A549 (cell line): ENCODE measurements at regions not wholly inside any gene's neighbourhood (a gene's known extent, or its start where the extent isn't known, plus 50 kb on each side); places are given as distances from the start of the nearest gene placed in this dataset.

Experiments used
- ATAC-seq, 2 experiments: fragments of 200-7000 bp in 1 of 2; fragments of >200 bp in 1 of 2; cut with Nextera tagmentation in 1 of 2; cut with Tn5 transposase in 1 of 2; 3 replicates each; pipeline versions ENCODE4 v1.8.0 to v1.9.1; 2018 to 2020; ENCODE audit warnings: mild to moderate bottlenecking in 1 of 2, moderate library complexity in 1 of 2
- CTCF ChIA-PET: fragments of 300-600 bp; sonication (Branson Sonifier 250); formaldehyde crosslinking; extraction: SDS; loops from one replicate; lab custom pipeline; 2021; ENCODE audit warnings: antibody characterized with exemption, inconsistent platforms; lab: Yijun Ruan, JAX
- POLR2A ChIA-PET: fragments of 350-600 bp; formaldehyde crosslinking; extraction: SDS; loops from one replicate; lab custom pipeline; 2021; ENCODE audit warnings: antibody characterized with exemption, inconsistent platforms; lab: Yijun Ruan, JAX
- DNase-seq, 2 experiments: peaks; one replicate each; pipeline versions ENCODE4 v3.0.0 to v3.0.0-alpha.2; 2011 to 2016; ENCODE audit warnings: low read depth in 1 of 2, low spot score in 1 of 2
- FAIRE-seq: peaks from 2 replicates; lab custom pipeline; 2011; peaks lifted over from hg19 to GRCh38; lab: Jason Lieb, UNC
- H3K27ac ChIP-seq, 2 experiments: fragments of >200 bp; sonication (Bioruptor Twin); formaldehyde crosslinking; 3 replicates each; pipeline ENCODE4 v1.5.1; 2016 to 2017
- H3K4me1 ChIP-seq: fragments of >200 bp; sonication (Bioruptor Twin); formaldehyde crosslinking; 3 replicates; pipeline ENCODE4 v1.6.1; 2016
- H3K4me2 ChIP-seq: fragments of >200 bp; sonication (Bioruptor Twin); formaldehyde crosslinking; 3 replicates; pipeline ENCODE4 v1.6.1; 2016
- H3K4me3 ChIP-seq: fragments of >200 bp; sonication (Bioruptor Twin); formaldehyde crosslinking; 3 replicates; pipeline ENCODE4 v1.5.1; 2016
- H3K9me3 ChIP-seq: fragments of >200 bp; sonication (Bioruptor Twin); formaldehyde crosslinking; 3 replicates; pipeline ENCODE4 v1.6.1; 2016
- BHLHE40 ChIP-seq: IDR thresholded peaks from 2 replicates; pipeline ENCODE4 v1.6.1; 2012; ENCODE audit warnings: low read depth, low read length, inconsistent platforms
- CHD4 ChIP-seq: fragments of 200-600 bp; sonication (generic); IDR thresholded peaks from 2 replicates; pipeline ENCODE4 v1.6.1; 2016; ENCODE audit warnings: antibody characterized with exemption, mild to moderate bottlenecking, borderline replicate concordance
- EHF ChIP-seq: fragments of 250-450 bp; sonication (Bioruptor Pico); IDR thresholded peaks from 2 replicates; pipeline ENCODE4 v1.5.0; 2020; ENCODE audit warnings: mild to moderate bottlenecking
- EP300 ChIP-seq, 2 experiments: fragments of >200 bp; sonication (Bioruptor Twin); formaldehyde crosslinking; IDR thresholded peaks; 2 replicates in 1 of 2; 3 replicates in 1 of 2; pipeline ENCODE4 v1.6.1; 2016 to 2017
- FOSB ChIP-seq: fragments of 250-450 bp; sonication (Bioruptor Pico); IDR thresholded peaks from 2 replicates; pipeline ENCODE4 v1.5.0; 2020; ENCODE audit warnings: mild to moderate bottlenecking, moderate library complexity
- HDAC2 ChIP-seq: fragments of 200-600 bp; sonication (generic); IDR thresholded peaks from 2 replicates; pipeline ENCODE4 v1.6.1; 2016
- HEYL ChIP-seq: fragments of 250-450 bp; sonication (Bioruptor Pico); IDR thresholded peaks from 2 replicates; pipeline ENCODE4 v1.8.0; 2021; ENCODE audit warnings: mild to moderate bottlenecking, moderate library complexity
- HOXB13 ChIP-seq: fragments of 250-450 bp; sonication (Bioruptor Pico); IDR thresholded peaks from 2 replicates; pipeline ENCODE4 v1.5.0; 2020; ENCODE audit warnings: low read depth, mild to moderate bottlenecking, moderate library complexity
- HOXB5 ChIP-seq: fragments of 250-450 bp; sonication (Bioruptor Pico); IDR thresholded peaks from 2 replicates; pipeline ENCODE4 v1.5.0; 2020; ENCODE audit warnings: mild to moderate bottlenecking, moderate library complexity
- JUN ChIP-seq, 2 experiments: fragments of >200 bp; sonication (Bioruptor Twin); formaldehyde crosslinking; IDR thresholded peaks; 2 replicates in 1 of 2; 3 replicates in 1 of 2; pipeline ENCODE4 v1.6.1; 2016 to 2017
- JUNB ChIP-seq: fragments of >200 bp; sonication (Bioruptor Twin); formaldehyde crosslinking; IDR thresholded peaks from 2 replicates; pipeline ENCODE4 v1.6.1; 2016
- KDM5A ChIP-seq: fragments of 200-600 bp; sonication (generic); IDR thresholded peaks from 2 replicates; pipeline ENCODE4 v1.6.1; 2016; ENCODE audit warnings: antibody characterized with exemption, mild to moderate bottlenecking
- MAFK ChIP-seq: fragments of 450-650 bp; IDR thresholded peaks from 2 replicates; pipeline ENCODE4 v1.6.1; 2014; ENCODE audit not compliant: partially characterized antibody
- NPAS2 ChIP-seq: fragments of 250-450 bp; sonication (Bioruptor Pico); IDR thresholded peaks from 2 replicates; pipeline ENCODE4 v1.8.0; 2022; ENCODE audit warnings: mild to moderate bottlenecking, moderate library complexity, borderline replicate concordance
- PHF8 ChIP-seq: fragments of 200-600 bp; sonication (generic); IDR thresholded peaks from 2 replicates; pipeline ENCODE4 v1.6.1; 2016; ENCODE audit warnings: low read depth, mild to moderate bottlenecking, antibody characterized with exemption, moderate library complexity, borderline replicate concordance
- POLR2A ChIP-seq: IDR thresholded peaks from 2 replicates; pipeline ENCODE4 v1.6.1; 2012; ENCODE audit warnings: mild to moderate bottlenecking, low read length
- RAD21 ChIP-seq, 2 experiments: fragments of >200 bp in 1 of 2; sonication (Bioruptor Twin) in 1 of 2; formaldehyde crosslinking in 1 of 2; IDR thresholded peaks in 1 of 2; conservative IDR thresholded peaks in 1 of 2; 2 replicates in 1 of 2; 3 replicates in 1 of 2; pipeline ENCODE4 v1.6.1; 2012 to 2018; ENCODE audit warnings: inconsistent platforms in 1 of 2
- RCOR1 ChIP-seq: fragments of 150-350 bp; IDR thresholded peaks from 2 replicates; pipeline ENCODE4 v1.6.1; 2014; ENCODE audit warnings: antibody characterized with exemption, low read length, low read depth
- RFX5 ChIP-seq: fragments of 450-650 bp; IDR thresholded peaks from 2 replicates; pipeline ENCODE4 v1.7.1; 2014; ENCODE audit warnings: antibody characterized with exemption, mild to moderate bottlenecking, moderate library complexity
- SMC3 ChIP-seq: fragments of >200 bp; sonication (Bioruptor Twin); formaldehyde crosslinking; IDR thresholded peaks from 3 replicates; pipeline ENCODE4 v1.6.1; 2018; ENCODE audit warnings: inconsistent platforms
- SREBF2 ChIP-seq: fragments of 450-650 bp; IDR thresholded peaks from 2 replicates; pipeline ENCODE4 v1.6.1; 2014; ENCODE audit warnings: mild to moderate bottlenecking, moderate library complexity
- TFCP2L1 ChIP-seq: fragments of 250-450 bp; sonication (Bioruptor Pico); IDR thresholded peaks from 2 replicates; pipeline ENCODE4 v1.5.0; 2021; ENCODE audit warnings: mild to moderate bottlenecking
- TP53 ChIP-seq: fragments of 250-450 bp; sonication (Bioruptor Pico); IDR thresholded peaks from 2 replicates; pipeline ENCODE4 v1.5.0; 2021; ENCODE audit warnings: mild to moderate bottlenecking, moderate library complexity
- ZFP36 ChIP-seq: fragments of 450-650 bp; IDR thresholded peaks from 2 replicates; pipeline ENCODE4 v1.6.1; 2014; ENCODE audit warnings: borderline replicate concordance; ENCODE audit not compliant: partially characterized antibody
- WGBS: methylation state at CpG from one replicate; pipeline ENCODE4 v1.1.6; 2017; ENCODE audit errors: missing lambda C conversion rate; 5-methylcytosine and 5-hydroxymethylcytosine counted together
- TF ChIP-seq, protein P1 (sequence below): IDR thresholded peaks from 2 replicates; pipeline ENCODE4 v1.6.1; 2012; ENCODE audit warnings: low read depth, borderline replicate concordance
- TF ChIP-seq, protein P2 (sequence below): fragments of >200 bp; sonication (Bioruptor Twin); formaldehyde crosslinking; IDR thresholded peaks from 3 replicates; pipeline ENCODE4 v1.5.1; 2016

DNA sequence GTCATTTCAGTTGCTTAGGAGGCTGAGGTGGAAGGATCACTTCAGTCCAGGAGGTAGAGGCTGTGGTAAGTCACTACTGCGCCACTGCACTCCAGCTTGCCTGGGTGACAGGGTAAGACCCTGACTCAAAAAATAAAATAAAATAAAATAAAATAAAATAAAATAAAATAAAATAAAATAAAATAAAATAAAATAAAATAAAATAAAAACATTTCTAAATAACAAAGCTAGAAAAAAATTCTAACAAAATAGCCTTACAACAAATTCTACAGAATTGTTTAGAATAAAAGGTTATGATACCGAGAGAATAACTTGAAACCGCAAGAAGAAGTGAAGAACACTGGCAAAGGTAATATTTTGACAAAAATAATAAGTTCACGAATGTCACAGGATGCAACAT is 794.3 kb downstream of the NR2F2 start (continued):
- TF ChIP-seq CHD4, result no peak
- no peak for TF ChIP-seq TP53 (CRISPR knock-in tag)
- TF ChIP-seq JUNB, result no peak
- no peak for TF ChIP-seq SREBF2
- TF ChIP-seq ZFP36, result no peak
- TF ChIP-seq PHF8, result no peak
- TF ChIP-seq, all 56 proteins: peak for 0

DNA sequence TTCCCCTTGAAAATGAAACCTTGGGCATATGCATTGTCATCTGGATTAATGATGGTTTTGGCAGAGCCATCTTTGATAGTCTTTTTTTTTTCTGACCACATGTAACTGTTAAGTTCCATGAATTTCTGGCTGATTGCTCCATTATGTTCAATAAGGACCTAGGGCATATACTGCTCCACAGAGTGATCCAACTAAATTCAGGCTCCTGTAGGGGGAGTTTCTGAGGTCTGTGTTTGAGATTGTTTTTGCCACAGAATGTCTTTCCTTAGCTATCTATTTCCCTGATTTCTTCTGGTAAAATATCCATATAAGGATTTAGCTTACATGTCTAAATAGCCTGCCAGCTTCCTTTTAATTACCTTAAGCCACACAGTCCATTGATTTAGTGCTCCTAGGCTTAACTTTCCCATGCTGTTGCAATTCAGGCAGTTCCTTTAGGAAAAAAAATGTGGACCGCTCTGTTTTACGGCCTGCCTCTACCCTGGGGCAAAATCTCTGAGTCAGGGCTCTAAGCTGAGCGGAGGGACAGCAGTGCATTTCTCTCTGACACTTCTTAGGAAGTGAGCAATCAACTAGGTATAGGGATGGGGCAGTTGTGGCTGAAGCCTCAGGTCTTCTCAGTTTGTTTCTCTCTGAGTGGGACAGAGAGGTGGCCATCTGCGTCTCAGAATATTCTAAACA is 796.2 kb downstream of the NR2F2 start:
- POLR2A ChIA-PET, result no interaction called here
- CTCF ChIA-PET, result interaction anchor here (0.7 kb wide), 1 partner anchor 1840 kb away, joined by 3 read pairs; no protein-coding TSS in a partner anchor
- FAIRE-seq, result no peak
- TF ChIP-seq MAFK (no peak), KDM5A (no peak), RFX5 (no peak), HDAC2 (no peak), NPAS2 (CRISPR knock-in tag) (no peak), TP53 (CRISPR knock-in tag) (no peak), FOSB (CRISPR knock-in tag) (no peak), HOXB13 (CRISPR knock-in tag) (no peak), BHLHE40 (no peak), PHF8 (no peak), SMC3 (no peak), SREBF2 (no peak), RAD21 (conservative IDR thresholded peaks at IDR 0.05 in 1 of 2, IDR thresholded peaks at IDR 0.05 in 1 of 2) (no peak), ZFP36 (no peak), EP300 (IDR thresholded peaks at IDR 0.05) (no peak), RCOR1 (no peak), POLR2A (no peak), EHF (CRISPR knock-in tag) (no peak)
- TF ChIP-seq, protein P1, sequence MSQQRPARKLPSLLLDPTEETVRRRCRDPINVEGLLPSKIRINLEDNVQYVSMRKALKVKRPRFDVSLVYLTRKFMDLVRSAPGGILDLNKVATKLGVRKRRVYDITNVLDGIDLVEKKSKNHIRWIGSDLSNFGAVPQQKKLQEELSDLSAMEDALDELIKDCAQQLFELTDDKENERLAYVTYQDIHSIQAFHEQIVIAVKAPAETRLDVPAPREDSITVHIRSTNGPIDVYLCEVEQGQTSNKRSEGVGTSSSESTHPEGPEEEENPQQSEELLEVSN, result no peak
- Histone ChIP-seq H3K9me3 (no peaks in the 10 kb centered on the region; the same call in 2 of the 3 replicates), H3K27ac (no peak overlapping the region), H3K4me3 (no peak overlapping the region), H3K4me2 (no peak overlapping the region), H3K4me1 (no peaks in the 10 kb centered on the region)
- DNase-seq, result no peak
- WGBS, result 0% methylated on average over 4 of the region's 4 CpGs
- ATAC-seq, result no peak

DNA sequence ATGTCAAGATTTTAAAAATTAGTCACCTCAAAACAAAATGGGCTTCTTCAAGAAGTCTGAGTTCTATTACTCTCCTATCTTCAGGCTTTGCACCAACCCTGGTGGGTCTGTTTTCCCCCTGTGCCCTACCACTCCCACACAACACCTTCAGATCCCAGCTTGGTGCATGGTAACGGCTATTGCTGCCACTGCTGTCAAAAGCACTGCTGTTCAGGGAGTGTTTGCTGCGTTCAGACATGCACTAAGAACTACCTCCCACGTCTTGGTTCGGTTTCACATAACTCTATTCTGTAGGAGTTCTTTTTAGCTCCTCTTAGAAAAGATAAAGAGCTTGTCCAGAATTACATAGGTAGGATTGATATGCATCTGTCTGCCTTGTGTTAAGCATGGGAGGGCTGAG is 799.2 kb downstream of the NR2F2 start:
- ChIA-PET POLR2A (no interaction called here), CTCF (no interaction called here)
- peaks cover 3% of the 10 kb centered on the region; the same call in 1 of the 3 replicates for H3K9me3 ChIP-seq
- ATAC-seq (no peak), DNase-seq (no peak), FAIRE-seq (no peak)
- no peak overlapping the region for H3K27ac ChIP-seq
- no peaks in the 10 kb centered on the region for H3K4me1 ChIP-seq
- 2% methylated on average over 4 of the region's 4 CpGs for WGBS
- H3K4me2 ChIP-seq, result no peak overlapping the region
- TF ChIP-seq HEYL (CRISPR knock-in tag) (no peak), HOXB5 (CRISPR knock-in tag) (no peak), JUN (IDR thresholded peaks at IDR 0.05) (no peak), TP53 (CRISPR knock-in tag) (no peak), CHD4 (no peak), NPAS2 (CRISPR knock-in tag) (no peak), TFCP2L1 (no peak), POLR2A (no peak), MAFK (no peak), PHF8 (no peak)
- TF ChIP-seq, protein P2, sequence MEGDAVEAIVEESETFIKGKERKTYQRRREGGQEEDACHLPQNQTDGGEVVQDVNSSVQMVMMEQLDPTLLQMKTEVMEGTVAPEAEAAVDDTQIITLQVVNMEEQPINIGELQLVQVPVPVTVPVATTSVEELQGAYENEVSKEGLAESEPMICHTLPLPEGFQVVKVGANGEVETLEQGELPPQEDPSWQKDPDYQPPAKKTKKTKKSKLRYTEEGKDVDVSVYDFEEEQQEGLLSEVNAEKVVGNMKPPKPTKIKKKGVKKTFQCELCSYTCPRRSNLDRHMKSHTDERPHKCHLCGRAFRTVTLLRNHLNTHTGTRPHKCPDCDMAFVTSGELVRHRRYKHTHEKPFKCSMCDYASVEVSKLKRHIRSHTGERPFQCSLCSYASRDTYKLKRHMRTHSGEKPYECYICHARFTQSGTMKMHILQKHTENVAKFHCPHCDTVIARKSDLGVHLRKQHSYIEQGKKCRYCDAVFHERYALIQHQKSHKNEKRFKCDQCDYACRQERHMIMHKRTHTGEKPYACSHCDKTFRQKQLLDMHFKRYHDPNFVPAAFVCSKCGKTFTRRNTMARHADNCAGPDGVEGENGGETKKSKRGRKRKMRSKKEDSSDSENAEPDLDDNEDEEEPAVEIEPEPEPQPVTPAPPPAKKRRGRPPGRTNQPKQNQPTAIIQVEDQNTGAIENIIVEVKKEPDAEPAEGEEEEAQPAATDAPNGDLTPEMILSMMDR, result no peak
- TF ChIP-seq, all 56 proteins: peak for 0
- no peak overlapping the region for H3K4me3 ChIP-seq
